Muscle of back (tissue), 3 donors: ENCODE measurements at regions not wholly inside any gene's neighbourhood (a gene's known extent, or its start where the extent isn't known, plus 50 kb on each side); places are given as distances from the start of the nearest gene placed in this dataset.

Experiments
- DNase-seq, 3 donors: peaks; one replicate each; pipeline versions ENCODE4 v3.0.0 to v3.0.0-alpha.2; 2013

DNA sequence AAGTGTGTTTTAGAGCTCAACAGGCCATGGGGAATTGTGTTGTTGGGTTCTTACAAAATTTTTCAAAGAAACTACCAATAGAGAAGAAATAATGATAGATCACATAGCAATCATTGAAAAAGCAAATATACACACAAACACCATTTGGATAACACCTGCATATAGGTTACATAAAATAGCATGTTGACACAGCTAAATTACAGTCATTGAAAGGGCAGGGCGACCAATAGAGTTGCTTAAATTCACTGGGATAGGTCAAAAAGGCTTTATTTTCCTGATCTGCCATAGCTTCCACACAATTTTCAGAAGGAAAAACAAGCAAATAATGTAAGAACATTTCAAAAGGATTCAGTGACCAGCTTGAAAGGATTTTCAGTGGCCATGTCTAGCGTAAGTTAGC, 57.9 kb upstream of the FGGY start:
- no peak for DNase-seq

GRCh38 chr1:59241909-59242308, 55.0 kb upstream of the FGGY start:
- no peak for DNase-seq

DNA sequence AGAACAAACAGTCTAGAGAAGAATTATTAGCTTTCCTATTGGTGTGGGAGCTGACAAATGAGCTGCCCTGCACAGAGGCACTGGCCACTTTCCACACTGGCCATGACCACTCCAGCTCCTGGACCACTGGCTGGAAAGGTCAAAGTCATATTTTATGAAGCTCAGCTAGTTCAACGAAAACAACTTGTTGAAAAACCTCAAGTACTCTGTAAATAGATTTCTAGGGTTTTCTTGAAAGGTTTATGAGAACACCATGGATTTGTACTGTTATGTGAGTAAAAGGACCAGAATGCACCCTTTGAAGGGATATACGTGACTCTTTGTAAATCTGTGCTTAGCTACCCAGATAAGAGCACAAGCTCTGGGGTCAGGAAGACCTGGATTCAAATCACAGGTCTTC, 54.5 kb upstream of the FGGY start:
- DNase-seq: no peak

- peak; percentile 44 to 57 (median 56) for DNase-seq
These were observed 53.3 kb upstream of the FGGY start for GRCh38 chr1:59243550-59243949.

- DNase-seq: no peak
These were observed 52.9 kb upstream of the FGGY start for GRCh38 chr1:59243978-59244377.

GRCh38 chr1:59244891-59245290, 52.0 kb upstream of the FGGY start:
- DNase-seq: no peak
